ENCODE measurements at regions not wholly inside any gene's neighbourhood (a gene's known extent, or its start where the extent isn't known, plus 50 kb on each side); places are given as distances from the start of the nearest gene placed in this dataset.

- Histone ChIP-seq H3K9me3 (ENCODE audit: control insufficient read depth, insufficient read depth, low read length) (no peaks in the 10 kb centered on the region), H3K36me3 (ENCODE audit: control insufficient read depth, low read length) (no peaks in the 10 kb centered on the region), H4K20me1 (ENCODE audit: control insufficient read depth, insufficient read depth, low read depth, low read length) (no peaks in the 10 kb centered on the region), H3K4me2 (ENCODE audit: low read length) (no peak overlapping the region), H3K27me3 (ENCODE audit: control insufficient read depth, low read length) (no peaks in the 10 kb centered on the region), H3K4me3 (ENCODE audit: low read length) (no peak overlapping the region), H3F3A (ENCODE audit: control insufficient read depth, insufficient read depth) (no peaks in the 10 kb centered on the region), H3K27ac (ENCODE audit: low read depth, low read length) (no peak overlapping the region), H3K9me2 (replicated peaks; ENCODE audit: control insufficient read depth, low read length) (no peaks in the 10 kb centered on the region), H3K4me1 (ENCODE audit: control insufficient read depth, low read length) (no peaks in the 10 kb centered on the region), H3K79me2 (ENCODE audit: control insufficient read depth, low read length) (no peaks in the 10 kb centered on the region)
- TF ChIP-seq EZH2phosphoT487 (IDR thresholded peaks at IDR 0.05; ENCODE audit: borderline replicate concordance, low read length): no peak
- TF ChIP-seq, protein P1, sequence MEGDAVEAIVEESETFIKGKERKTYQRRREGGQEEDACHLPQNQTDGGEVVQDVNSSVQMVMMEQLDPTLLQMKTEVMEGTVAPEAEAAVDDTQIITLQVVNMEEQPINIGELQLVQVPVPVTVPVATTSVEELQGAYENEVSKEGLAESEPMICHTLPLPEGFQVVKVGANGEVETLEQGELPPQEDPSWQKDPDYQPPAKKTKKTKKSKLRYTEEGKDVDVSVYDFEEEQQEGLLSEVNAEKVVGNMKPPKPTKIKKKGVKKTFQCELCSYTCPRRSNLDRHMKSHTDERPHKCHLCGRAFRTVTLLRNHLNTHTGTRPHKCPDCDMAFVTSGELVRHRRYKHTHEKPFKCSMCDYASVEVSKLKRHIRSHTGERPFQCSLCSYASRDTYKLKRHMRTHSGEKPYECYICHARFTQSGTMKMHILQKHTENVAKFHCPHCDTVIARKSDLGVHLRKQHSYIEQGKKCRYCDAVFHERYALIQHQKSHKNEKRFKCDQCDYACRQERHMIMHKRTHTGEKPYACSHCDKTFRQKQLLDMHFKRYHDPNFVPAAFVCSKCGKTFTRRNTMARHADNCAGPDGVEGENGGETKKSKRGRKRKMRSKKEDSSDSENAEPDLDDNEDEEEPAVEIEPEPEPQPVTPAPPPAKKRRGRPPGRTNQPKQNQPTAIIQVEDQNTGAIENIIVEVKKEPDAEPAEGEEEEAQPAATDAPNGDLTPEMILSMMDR (IDR thresholded peaks at IDR 0.05; ENCODE audit: low read depth, low read length, poor library complexity, severe bottlenecking): no peak
Observed at GRCh38 chr9:120197605-120198004, 382.4 kb downstream of the CDK5RAP2 start.

- Histone ChIP-seq H3K27ac (ENCODE audit: low read depth, low read length) (no peak overlapping the region), H3F3A (ENCODE audit: control insufficient read depth, insufficient read depth) (no peaks in the 10 kb centered on the region)
Observed at GRCh38 chr9:120191141-120191540, 388.8 kb downstream of the CDK5RAP2 start.

GRCh38 chr9:120187758-120188157 is 392.2 kb downstream of the CDK5RAP2 start:
- Histone ChIP-seq H3K27ac (ENCODE audit: low read depth, low read length) (no peak overlapping the region), H3K4me1 (ENCODE audit: control insufficient read depth, low read length) (peaks cover 6% of the 10 kb centered on the region), H3K79me2 (ENCODE audit: control insufficient read depth, low read length) (no peaks in the 10 kb centered on the region), H3K27me3 (ENCODE audit: control insufficient read depth, low read length) (no peaks in the 10 kb centered on the region), H3K36me3 (ENCODE audit: control insufficient read depth, low read length) (no peaks in the 10 kb centered on the region), H3K4me2 (ENCODE audit: low read length) (no peak overlapping the region), H3K9me3 (ENCODE audit: control insufficient read depth, insufficient read depth, low read length) (no peaks in the 10 kb centered on the region), H3F3A (ENCODE audit: control insufficient read depth, insufficient read depth) (no peaks in the 10 kb centered on the region), H3K9me2 (replicated peaks; ENCODE audit: control insufficient read depth, low read length) (no peaks in the 10 kb centered on the region), H4K20me1 (ENCODE audit: control insufficient read depth, insufficient read depth, low read depth, low read length) (no peaks in the 10 kb centered on the region), H3K4me3 (ENCODE audit: low read length) (no peak overlapping the region)
- TF ChIP-seq EZH2phosphoT487 (IDR thresholded peaks at IDR 0.05; ENCODE audit: borderline replicate concordance, low read length): no peak
- TF ChIP-seq, protein P1 (IDR thresholded peaks at IDR 0.05; ENCODE audit: low read depth, low read length, poor library complexity, severe bottlenecking): no peak

More at GRCh38 chr9:120191141-120191540, 388.8 kb downstream of the CDK5RAP2 start:
- H3K79me2 ChIP-seq (ENCODE audit: control insufficient read depth, low read length): no peaks in the 10 kb centered on the region
- no peaks in the 10 kb centered on the region for H4K20me1 ChIP-seq (ENCODE audit: control insufficient read depth, insufficient read depth, low read depth, low read length)
- TF ChIP-seq, protein P1 (IDR thresholded peaks at IDR 0.05; ENCODE audit: low read depth, low read length, poor library complexity, severe bottlenecking): no peak
- no peak for TF ChIP-seq EZH2phosphoT487 (IDR thresholded peaks at IDR 0.05; ENCODE audit: borderline replicate concordance, low read length)
- H3K36me3 ChIP-seq (ENCODE audit: control insufficient read depth, low read length): no peaks in the 10 kb centered on the region
- H3K4me3 ChIP-seq (ENCODE audit: low read length): no peak overlapping the region
- H3K4me2 ChIP-seq (ENCODE audit: low read length): no peak overlapping the region
- no peaks in the 10 kb centered on the region for H3K9me2 ChIP-seq (replicated peaks; ENCODE audit: control insufficient read depth, low read length)
- H3K9me3 ChIP-seq (ENCODE audit: control insufficient read depth, insufficient read depth, low read length): no peaks in the 10 kb centered on the region
- H3K27me3 ChIP-seq (ENCODE audit: control insufficient read depth, low read length): no peaks in the 10 kb centered on the region
- no peaks in the 10 kb centered on the region for H3K4me1 ChIP-seq (ENCODE audit: control insufficient read depth, low read length)

Data from DOHH2 (cell line).